ENCODE measurements at regions not wholly inside any gene's neighbourhood (a gene's known extent, or its start where the extent isn't known, plus 50 kb on each side); places are given as distances from the start of the nearest gene placed in this dataset.
"Not testable (repeated sequence)": the region's sequence is repeated elsewhere in the genome, so short reads cannot be mapped to it uniquely, and the experiment has no call there.

DNA sequence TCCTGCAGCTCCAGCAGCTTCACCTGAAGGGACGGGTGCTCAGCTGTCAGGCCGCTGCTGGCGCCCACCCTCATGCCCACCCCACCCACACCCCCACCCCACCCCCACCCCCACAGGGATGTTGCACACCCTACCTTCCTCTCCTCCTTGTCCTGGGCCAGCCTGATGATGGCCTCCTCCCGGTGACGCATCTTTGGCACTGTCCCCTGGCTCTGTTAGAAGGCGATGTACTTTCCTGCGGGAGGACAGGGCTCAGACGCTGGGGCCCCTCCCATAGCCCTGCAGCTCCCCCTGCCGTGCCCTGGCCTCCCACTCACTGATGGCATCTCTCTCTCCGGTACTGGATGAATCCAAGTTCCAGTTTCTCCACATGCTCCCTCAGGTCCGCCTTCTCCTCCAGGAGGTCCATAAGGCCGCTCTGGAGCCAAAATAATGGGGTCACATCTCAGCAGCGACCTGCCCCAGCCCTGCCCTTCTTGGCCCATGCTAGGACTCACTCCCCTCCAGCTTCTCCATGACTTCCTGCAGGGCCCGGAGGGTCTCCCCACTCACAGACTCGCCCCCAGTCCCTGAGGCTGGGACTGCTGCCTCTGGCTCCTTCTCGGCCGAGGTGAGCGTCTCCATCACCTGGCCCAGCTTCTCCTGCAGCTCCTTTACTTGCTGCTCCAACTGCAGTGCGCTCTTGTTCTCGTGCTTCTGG is 55.2 kb downstream of the GOLGA8B start:
- intact Hi-C loops (cut with DNase I); DNase-seq (ENCODE audit: low spot score): not testable (repeated sequence)

DNA sequence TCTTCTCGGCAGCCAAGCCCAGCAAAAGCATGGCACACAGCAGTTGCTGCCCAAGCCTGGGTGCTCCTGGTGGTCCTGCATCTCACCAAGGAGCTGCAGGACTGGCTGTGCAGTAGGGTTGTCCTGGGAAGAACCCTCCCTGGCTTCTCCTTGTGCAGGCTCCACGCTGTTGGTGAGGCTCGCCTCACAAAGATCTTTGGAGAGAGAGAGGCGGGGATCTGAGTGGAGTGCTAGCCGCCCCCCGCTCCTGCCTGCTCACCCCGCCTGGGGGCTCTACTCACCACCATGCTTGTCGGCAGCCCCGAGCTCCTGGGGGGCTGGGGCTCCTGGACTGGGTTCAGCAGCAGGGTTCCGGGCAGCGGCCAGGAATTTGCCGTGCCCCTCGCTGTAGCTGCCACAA is 55.8 kb downstream of the GOLGA8B start:
- DNase-seq (ENCODE audit: low spot score); intact Hi-C loops (cut with DNase I): not testable (repeated sequence)

DNA sequence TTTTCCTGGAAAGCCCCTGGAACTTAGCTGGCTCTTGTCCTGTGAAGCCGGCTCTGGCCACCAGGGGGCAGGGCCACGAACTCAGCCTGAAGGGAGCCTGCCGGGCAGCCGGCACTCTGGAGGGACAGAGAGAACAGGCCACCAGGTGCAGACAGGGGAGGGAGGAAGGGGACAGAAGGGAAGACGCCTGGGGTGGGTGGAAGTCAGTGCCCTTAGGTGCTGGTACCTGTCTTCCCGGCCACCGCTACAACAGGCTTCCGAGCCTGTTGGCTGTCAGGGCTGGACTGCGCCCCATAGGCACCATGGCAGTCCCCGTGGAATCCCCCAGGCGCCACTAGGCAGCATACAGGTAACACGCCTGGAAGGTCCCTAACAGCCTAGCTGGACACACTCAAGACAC is 59.6 kb downstream of the GOLGA8B start:
- intact Hi-C loops (cut with DNase I); DNase-seq (ENCODE audit: low spot score): not testable (repeated sequence)

DNA sequence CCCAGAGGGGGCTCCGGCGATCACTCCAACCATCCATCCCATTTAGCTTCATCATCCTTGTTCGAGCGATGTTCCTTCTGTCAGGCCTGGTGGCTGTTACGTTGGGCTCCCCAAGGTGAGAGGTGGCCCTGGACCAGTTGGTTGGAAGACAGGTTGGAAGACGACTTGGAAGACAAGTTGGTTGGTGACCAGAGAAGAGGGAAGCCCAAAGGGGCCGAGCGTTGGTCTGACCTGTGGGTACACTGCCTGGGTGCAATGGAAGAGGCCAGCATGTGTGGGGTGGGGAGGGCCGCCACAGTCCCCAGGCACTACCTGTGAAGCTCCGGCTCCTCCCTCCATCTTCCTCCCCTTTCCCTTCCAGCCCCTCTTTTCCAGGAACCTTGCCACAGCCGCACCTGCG is 60.9 kb downstream of the GOLGA8B start:
- DNase-seq (ENCODE audit: low spot score); intact Hi-C loops (cut with DNase I): not testable (repeated sequence)

DNA sequence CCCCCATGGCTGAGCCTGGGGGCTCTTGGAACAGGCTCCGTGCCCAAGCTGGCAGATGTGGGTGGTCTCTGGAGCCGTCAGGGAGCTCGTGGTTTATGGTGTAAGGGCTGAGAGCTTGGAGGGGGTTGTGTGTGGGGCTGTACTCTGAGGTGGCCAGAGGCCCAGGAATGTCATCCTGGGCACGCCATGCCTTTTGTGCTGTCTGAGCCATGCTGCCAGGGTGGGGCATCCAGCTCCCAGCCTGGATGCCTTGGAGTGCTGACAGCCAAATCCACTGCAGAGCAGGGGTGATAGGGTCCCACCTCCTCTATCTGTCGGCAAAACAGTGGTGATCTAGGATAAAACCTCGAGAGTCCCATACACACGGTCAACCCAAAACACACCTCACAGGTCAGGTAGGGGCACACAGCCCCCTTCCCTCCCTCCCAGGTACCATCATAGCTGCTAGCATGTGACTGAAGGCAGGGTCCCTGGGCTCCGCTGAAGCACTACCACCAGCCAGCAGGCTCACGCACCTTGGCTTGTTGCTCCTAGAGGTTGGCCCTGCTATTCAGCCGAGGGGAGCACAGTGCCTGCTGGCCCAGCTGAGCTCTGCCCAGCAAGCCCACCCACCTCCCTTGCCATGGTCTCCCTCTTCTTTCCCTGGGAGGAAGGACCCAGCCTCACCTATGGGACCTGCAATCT is 61.5 kb downstream of the GOLGA8B start:
- intact Hi-C loops (cut with DNase I); DNase-seq (ENCODE audit: low spot score): not testable (repeated sequence)

DNA sequence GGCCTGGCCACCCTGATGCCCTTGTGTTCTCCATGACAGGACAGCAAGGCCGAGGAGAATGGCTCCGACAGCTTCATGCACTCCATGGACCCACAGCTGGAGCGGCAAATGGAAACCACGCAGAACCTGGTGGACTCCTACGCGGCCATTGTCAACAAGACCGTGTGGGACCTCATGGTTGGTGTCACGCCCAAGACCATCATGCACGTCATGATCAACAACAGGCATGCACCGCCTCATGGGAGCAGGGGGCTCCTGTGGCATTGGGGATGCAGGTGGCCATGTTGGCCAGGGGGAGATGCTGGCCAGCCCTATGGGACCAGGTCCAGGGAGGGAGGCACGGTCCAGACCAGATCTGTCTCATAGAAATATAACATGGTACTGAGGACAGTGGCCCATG is 62.9 kb downstream of the GOLGA8B start:
- no peak for DNase-seq (ENCODE audit: low spot score)
- intact Hi-C loops (cut with DNase I): no loop called here

DNA sequence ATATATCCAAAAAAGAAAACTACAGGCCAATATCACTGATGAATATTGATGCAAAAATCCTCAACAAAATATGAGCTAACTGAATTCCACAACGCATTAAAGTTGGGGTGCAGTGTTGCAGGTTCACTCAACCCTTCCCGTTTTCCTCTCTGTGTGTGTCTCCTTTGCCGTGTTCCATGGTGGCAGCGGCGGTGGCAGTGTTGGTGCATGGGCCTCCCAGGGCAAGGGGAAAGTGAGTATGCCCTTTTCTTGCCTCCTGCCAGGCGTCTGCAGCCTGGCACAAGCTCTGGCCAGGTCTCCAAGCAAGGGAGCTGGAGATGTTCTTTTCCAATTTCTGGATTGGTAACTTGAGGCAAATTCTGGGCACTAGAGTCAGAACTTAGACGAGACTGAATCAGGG is 63.4 kb downstream of the GOLGA8B start:
- DNase-seq (ENCODE audit: low spot score); intact Hi-C loops (cut with DNase I): not testable (repeated sequence)

DNA sequence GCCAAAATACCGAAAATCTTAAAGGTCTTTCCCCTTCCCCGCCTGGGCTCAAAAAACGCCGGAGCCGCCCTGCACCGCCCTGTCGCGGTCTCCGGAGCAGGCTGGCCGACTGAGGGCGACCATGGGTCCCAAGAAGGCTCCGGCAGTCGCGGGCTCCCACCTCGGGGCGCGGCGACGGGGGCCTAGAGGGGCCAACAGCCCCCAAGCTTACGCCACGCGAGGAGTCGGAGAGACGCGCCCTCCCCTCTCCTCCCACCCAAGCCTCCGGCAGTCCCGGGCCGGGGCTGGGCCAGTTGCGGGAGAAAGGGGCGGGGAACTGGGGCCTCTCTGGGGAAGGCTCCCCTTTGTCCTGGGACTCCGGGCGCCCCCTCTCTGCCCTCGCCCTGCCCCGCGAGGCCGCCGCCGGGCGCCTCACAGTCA is 69.2 kb downstream of the GOLGA8B start:
- no peak for DNase-seq (ENCODE audit: low spot score)
- intact Hi-C loops (cut with DNase I): no loop called here

DNA sequence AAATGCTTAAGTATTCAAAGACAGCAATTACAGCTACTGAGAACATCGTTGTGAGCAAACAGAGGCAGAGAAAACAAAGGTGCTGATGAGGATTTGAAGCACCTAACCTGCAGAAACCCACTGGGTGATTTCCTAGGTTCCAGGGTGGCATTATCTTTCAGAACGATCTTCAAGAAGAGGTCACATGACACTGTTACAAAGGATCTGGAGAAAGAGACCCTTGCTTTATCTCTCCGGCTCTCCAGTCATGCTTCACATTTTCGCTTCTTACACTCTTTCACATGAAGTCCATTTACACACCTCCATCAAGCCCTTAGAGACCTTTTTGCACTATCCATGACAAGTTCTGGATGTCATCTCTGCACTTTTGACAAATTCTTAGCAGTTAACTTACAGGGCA is 70.8 kb downstream of the GOLGA8B start:
- intact Hi-C loops (cut with DNase I): no loop called here

DNA sequence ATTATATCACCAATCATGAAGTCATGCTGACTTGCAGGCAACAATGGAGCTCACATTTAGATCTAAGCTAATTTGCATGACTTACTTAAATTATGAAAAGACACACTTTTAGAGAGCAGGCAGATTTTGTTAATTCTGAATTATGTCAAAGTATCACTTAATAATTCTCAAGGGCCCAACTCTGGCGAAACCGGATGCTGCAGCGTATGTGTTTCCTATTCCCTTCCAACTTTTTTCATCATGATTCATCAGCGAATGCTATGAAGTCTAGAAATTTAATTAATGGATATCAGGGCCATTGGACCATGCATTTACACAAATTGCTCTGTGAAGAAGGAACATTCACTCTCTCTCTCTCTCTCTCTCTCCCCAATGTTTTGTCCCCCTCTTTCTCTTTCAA is 63.5 kb upstream of the GOLGA8A start:
- DNase-seq (ENCODE audit: low spot score): no peak
- intact Hi-C loops (cut with DNase I): no loop called here

More for the DNA sequence above, 70.8 kb downstream of the GOLGA8B start:
- DNase-seq (ENCODE audit: low spot score): no peak

DNA sequence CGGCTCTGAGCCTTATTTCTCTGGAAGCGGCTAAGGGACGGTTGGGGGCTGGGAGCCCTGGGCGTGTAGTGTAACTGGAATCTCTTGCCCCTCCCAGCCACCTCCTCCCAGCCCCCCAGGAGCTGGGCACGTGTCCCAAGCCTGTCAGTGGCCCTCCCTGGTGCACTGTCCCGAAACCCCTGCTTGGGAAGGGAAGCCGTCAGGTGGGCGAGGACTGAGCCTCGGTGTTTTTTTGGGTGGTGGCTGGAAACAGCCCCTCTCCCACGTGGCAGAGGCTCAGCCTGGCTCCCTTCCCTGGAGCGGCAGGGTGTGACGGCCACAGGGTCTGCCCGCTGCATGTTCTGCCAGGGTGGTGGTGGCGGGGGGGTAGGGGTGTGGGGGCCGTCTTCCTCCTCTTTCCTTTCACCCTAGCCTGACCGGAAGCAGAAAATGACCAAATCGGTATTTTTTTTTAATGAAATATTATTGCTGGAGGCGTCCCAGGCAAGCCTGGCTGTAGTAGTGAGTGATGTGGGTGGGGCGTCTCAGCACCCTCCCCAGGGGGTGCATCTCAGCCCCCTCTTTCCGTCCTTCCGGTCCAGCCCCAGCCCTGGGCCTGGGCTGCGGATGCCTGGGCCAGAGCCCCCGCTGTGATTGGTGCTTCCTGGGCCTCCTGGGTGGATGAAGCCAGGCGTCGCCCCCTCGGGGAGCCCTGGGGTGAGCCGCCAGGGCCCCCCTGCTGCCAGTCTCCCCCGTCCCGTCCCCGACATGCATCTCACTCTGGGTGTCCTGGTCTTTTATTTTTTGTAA is 58.8 kb upstream of the GOLGA8A start:
- no peak for DNase-seq (ENCODE audit: low spot score)
- intact Hi-C loops (cut with DNase I): no loop called here

DNA sequence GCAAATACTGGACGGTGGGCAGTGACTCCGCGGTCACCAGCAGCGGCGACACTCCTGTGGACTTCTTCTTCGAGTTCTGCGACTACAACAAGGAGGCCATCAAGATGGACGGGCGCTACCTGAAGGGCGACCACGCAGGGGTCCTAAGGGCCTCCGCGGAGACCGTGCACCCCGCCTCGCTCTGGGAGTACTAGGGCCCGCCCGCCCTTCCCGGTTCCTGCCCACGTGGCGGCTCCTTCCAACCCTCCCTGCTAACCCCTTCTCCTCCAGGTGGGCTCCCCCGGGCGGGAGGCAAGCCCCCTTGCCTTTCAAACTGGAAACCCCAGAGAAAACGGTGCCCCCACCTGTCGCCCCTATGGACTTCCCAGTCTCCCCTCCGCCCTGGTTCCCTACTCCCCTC is 58.1 kb upstream of the GOLGA8A start:
- DNase-seq (ENCODE audit: low spot score); intact Hi-C loops (cut with DNase I): not testable (repeated sequence)

DNA sequence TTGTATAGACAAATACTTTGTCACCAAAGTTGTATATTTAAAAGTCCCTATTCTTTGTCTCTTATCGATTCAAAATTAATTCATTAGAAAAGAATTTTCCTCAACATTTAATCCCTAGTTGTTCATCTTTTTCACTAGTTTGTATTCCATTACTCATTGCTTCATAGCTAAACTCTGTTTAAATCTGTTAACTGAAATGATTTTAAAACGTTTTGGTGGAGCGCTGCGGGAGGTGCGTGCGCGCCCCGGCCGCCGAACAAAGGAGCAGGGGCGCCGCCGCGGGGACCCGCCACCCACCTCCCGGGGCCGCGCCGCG is 56.4 kb upstream of the GOLGA8A start:
- DNase-seq (ENCODE audit: low spot score): no peak
- intact Hi-C loops (cut with DNase I): no loop called here

DNA sequence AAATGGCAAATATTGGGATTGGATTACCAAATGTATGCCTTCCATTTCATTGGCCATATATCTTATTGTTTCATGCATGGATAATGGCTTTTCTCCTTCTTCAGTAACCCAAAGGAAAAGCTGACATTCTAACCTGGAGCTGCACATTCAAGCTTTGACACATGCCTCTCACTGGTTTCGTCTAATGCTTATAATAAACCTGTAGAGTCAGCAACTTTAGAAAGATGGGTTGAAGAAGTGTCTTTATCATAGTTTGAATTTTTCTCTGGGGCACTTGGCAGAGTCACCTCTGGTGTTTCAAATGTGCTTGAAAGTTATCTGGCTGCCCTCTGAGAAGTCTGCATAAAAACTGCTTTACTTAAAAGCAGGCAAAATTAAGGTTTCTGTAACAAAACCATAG is 55.4 kb upstream of the GOLGA8A start:
- intact Hi-C loops (cut with DNase I): no loop called here
- no peak for DNase-seq (ENCODE audit: low spot score)

DNA sequence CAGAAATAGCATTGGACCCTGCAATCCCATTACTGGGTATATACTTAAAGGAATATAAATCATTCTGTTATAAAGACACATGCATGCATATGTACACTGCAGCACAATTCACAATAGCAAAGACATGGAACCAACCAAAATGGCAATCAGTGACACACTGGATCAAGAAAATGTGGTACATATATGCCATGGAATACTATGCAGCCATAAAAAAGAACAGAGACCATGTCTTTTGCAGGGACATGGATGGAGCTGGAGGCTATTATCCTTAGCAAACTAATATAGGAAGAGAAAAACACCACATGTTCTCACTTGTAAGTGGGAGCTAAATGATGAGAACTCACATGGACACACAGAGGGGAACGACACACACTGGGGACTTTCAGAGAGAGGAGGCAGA is 53.9 kb upstream of the GOLGA8A start:
- DNase-seq (ENCODE audit: low spot score); intact Hi-C loops (cut with DNase I): not testable (repeated sequence)

DNA sequence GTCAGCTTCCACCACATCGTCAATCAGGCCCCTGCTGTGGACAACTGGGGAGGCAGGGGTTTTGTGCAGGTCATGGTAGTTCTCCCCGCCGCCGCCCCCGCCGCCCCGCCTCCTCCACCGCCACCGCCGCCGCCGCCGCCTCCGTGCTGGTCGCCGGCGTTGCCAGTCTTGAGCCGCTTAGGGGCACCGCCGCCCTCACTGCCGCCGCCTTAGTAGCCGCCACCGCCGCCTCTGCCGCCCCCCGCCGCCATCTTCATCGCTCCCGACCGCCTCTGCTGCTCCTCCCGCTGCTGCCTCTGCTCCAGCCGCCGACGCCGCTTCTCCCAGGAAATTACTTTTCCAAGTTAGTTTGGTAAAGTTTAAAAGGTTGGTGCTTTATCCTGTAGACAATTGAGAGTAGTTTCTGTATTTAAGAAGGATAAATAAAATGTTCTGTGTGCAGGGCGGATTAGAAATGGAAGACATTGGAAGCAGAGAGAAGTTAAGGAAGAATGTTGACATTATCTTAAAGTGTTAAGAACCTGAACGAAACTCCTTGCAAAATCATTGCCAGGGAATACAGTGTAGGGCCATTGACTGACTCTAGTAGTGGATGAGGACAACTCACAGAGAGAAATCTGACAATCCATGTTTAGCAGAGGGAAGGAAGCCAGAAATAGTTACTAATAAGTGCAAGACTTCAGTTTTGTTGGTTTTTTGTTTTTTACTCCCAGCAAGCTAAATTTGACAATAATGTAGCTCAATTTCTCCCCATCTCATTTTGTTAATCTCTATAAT is 53.0 kb upstream of the GOLGA8A start:
- intact Hi-C loops (cut with DNase I): no loop called here
- DNase-seq (ENCODE audit: low spot score): peak; percentile 68

DNA sequence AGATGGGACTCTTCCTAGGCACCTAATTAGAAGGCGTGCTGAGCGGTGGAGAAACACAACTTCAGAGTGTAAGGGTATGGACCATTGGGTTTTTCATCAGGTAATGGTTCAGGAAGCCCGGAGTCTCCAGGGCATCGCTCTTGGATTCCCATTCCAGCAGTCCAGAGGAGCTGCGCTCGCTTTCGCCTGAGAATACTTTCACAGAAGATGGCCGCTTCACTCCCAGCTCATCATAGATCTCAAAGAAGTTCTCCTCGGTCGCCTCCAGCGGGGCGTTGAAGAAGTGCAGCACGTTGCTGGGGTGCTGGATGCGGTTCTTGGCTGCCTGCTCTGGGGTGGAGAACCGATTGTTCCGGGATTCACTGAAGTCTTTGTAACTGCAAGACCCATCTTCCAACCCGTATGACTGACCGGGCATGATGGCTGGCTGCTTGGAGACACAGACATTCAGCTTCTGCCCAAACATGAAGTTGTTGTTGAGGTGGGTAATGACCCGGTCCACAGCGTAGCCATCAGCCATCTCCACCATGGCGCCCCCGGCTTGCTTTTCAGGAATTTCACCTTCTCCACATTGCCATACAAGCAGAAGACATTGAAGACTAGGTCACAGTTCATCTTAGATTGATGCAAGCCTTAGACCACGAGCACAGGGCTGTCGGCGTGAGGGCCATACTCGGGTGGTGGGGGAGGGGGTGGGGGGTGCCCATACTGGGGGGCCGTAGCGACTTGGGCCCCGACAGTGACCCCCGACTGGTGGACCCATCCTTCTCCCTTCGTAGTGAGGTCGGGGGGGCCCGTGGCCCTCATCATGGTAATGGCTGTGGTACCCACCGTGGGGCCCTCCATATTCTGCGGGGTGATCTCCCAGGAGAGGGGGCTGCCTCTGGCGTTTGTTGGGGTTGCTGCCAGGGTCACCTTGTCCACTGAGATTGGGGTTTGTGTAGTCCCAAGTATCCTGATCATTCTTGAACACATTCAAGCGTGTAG is 51.7 kb upstream of the GOLGA8A start:
- DNase-seq (ENCODE audit: low spot score): peak; percentile 77
- intact Hi-C loops (cut with DNase I): not testable (repeated sequence)

Measured in posterior vena cava (tissue), 2 donors.